GM23338 (cell line): ENCODE measurements at regions not wholly inside any gene's neighbourhood (a gene's known extent, or its start where the extent isn't known, plus 50 kb on each side); places are given as distances from the start of the nearest gene placed in this dataset.

Source experiments
- ATAC-seq: fragments of 200-7000 bp; cut with Tn5 transposase; 3 replicates; pipeline ENCODE4 v1.9.1; 2020
- DNase-seq: peaks from one replicate; pipeline ENCODE4 v3.0.0-alpha.2; 2015; ENCODE audit warnings: low spot score
- H2AFZ ChIP-seq: fragments of 200-600 bp; sonication (generic); 2 replicates; pipeline ENCODE4 v1.8.0; 2016; ENCODE audit warnings: antibody characterized with exemption, mild to moderate bottlenecking, moderate library complexity
- H3F3A ChIP-seq: fragments of 200-600 bp; sonication (generic); replicated peaks from 2 replicates; pipeline ENCODE4 v1.8.0; 2017; ENCODE audit warnings: antibody characterized with exemption, mixed run types, low read depth
- H3K27ac ChIP-seq: fragments of 200-600 bp; sonication (generic); 2 replicates; pipeline ENCODE4 v1.6.1; 2016; ENCODE audit warnings: low read depth
- H3K27me3 ChIP-seq: fragments of 200-600 bp; sonication (generic); 2 replicates; pipeline ENCODE4 v1.8.0; 2016; ENCODE audit warnings: mild to moderate bottlenecking, mixed run types, moderate library complexity; ENCODE audit not compliant: insufficient read depth
- H3K36me3 ChIP-seq: fragments of 200-600 bp; sonication (generic); 2 replicates; pipeline ENCODE4 v1.8.0; 2016; ENCODE audit warnings: mild to moderate bottlenecking; ENCODE audit not compliant: insufficient read depth
- H3K4me1 ChIP-seq: fragments of 200-600 bp; sonication (generic); 2 replicates; pipeline ENCODE4 v1.8.0; 2016; ENCODE audit warnings: mild to moderate bottlenecking, moderate library complexity; ENCODE audit not compliant: insufficient read depth
- H3K4me2 ChIP-seq: fragments of 200-600 bp; sonication (generic); 2 replicates; pipeline ENCODE4 v1.7.1; 2017; ENCODE audit warnings: mixed run types
- H3K4me3 ChIP-seq: fragments of 200-600 bp; sonication (generic); 2 replicates; pipeline ENCODE4 v1.6.1; 2016; ENCODE audit warnings: mixed run types
- H3K79me2 ChIP-seq: fragments of 200-600 bp; sonication (generic); replicated peaks from 2 replicates; pipeline ENCODE4 v1.8.0; 2017; ENCODE audit warnings: mild to moderate bottlenecking; ENCODE audit not compliant: insufficient read depth
- H3K9me2 ChIP-seq: fragments of 200-600 bp; sonication (generic); 2 replicates; pipeline ENCODE4 v1.8.0; 2017; ENCODE audit not compliant: insufficient read depth
- H4K20me1 ChIP-seq: fragments of 200-600 bp; sonication (generic); replicated peaks from 2 replicates; pipeline ENCODE4 v1.8.0; 2017; ENCODE audit warnings: mild to moderate bottlenecking; ENCODE audit not compliant: insufficient read depth
- H3K27ac Mint-ChIP-seq: 2 replicates; pipeline ENCODE4 v1.8.0; 2020; ENCODE audit warnings: inconsistent platforms, mild to moderate bottlenecking, moderate library complexity, mixed read lengths
- H3K27me3 Mint-ChIP-seq: 3 replicates; pipeline ENCODE4 v1.8.0; 2022; ENCODE audit warnings: low read depth, mild to moderate bottlenecking, moderate library complexity, mixed read lengths, inconsistent platforms; ENCODE audit not compliant: insufficient read depth, poor library complexity
- H3K36me3 Mint-ChIP-seq: 3 replicates; pipeline ENCODE4 v1.8.0; 2021; ENCODE audit warnings: low read depth, mild to moderate bottlenecking, inconsistent platforms, moderate library complexity, mixed read lengths
- H3K4me1 Mint-ChIP-seq: 3 replicates; pipeline ENCODE4 v1.8.0; 2020; ENCODE audit warnings: mild to moderate bottlenecking, inconsistent platforms, mixed read lengths
- H3K4me3 Mint-ChIP-seq: 3 replicates; pipeline ENCODE4 v1.8.0; 2021; ENCODE audit warnings: moderate library complexity, mild to moderate bottlenecking, inconsistent platforms, mixed read lengths
- H3K9me3 Mint-ChIP-seq: 3 replicates; pipeline ENCODE4 v1.8.0; 2020; ENCODE audit warnings: moderate library complexity, mild to moderate bottlenecking, inconsistent platforms, mixed read lengths
- CREB1 ChIP-seq: fragments of 250-450 bp; sonication (Bioruptor Pico); IDR thresholded peaks from 2 replicates; pipeline ENCODE4 v1.5.0; 2020; ENCODE audit warnings: low read depth, mild to moderate bottlenecking, moderate library complexity
- CTCF ChIP-seq, 2 experiments: fragments of 200-600 bp in 1 of 2; sonication (generic) in 1 of 2; conservative IDR thresholded peaks; 2 replicates each; pipeline versions ENCODE4 v1.5.1 to v1.6.1; 2016 to 2017; ENCODE audit warnings: antibody characterized with exemption in 2 of 2, low read depth in 2 of 2, mild to moderate bottlenecking in 2 of 2, moderate library complexity in 1 of 2
- ETS1 ChIP-seq: IDR thresholded peaks from 2 replicates; pipeline ENCODE4 v1.6.1; 2016; ENCODE audit warnings: antibody characterized with exemption
- EZH2 ChIP-seq: fragments of 200-600 bp; sonication (generic); IDR thresholded peaks from one replicate; pipeline ENCODE4 v1.8.0; 2017; ENCODE audit warnings: antibody characterized with exemption, mild to moderate bottlenecking, low read depth; ENCODE audit not compliant: unreplicated experiment
- EZH2phosphoT487 ChIP-seq: fragments of 200-600 bp; sonication (generic); IDR thresholded peaks from one replicate; pipeline ENCODE4 v1.8.1; 2018; ENCODE audit warnings: antibody characterized with exemption; ENCODE audit not compliant: unreplicated experiment
- JUNB ChIP-seq: IDR thresholded peaks from one replicate; pipeline ENCODE4 v1.6.1; 2016; ENCODE audit warnings: antibody characterized with exemption; ENCODE audit not compliant: unreplicated experiment
- NANOG ChIP-seq: IDR thresholded peaks from 2 replicates; pipeline ENCODE4 v1.6.1; 2016; ENCODE audit warnings: antibody characterized with exemption, borderline replicate concordance
- POLR2AphosphoS5 ChIP-seq: IDR thresholded peaks from 2 replicates; pipeline ENCODE4 v1.6.1; 2016; ENCODE audit warnings: antibody characterized with exemption, low read depth
- REST ChIP-seq: IDR thresholded peaks from one replicate; pipeline ENCODE4 v1.6.1; 2018; ENCODE audit warnings: antibody characterized with exemption; ENCODE audit not compliant: unreplicated experiment
- STAT1 ChIP-seq: IDR thresholded peaks from one replicate; pipeline ENCODE4 v1.6.1; 2016; ENCODE audit warnings: antibody characterized with exemption; ENCODE audit not compliant: unreplicated experiment
- ZNF114 ChIP-seq: fragments of 250-450 bp; sonication (Bioruptor Pico); IDR thresholded peaks from 2 replicates; pipeline ENCODE4 v1.5.0; 2020; ENCODE audit warnings: mild to moderate bottlenecking, moderate library complexity
- ZNF331 ChIP-seq: fragments of 250-450 bp; sonication (Bioruptor Pico); IDR thresholded peaks from 2 replicates; pipeline ENCODE4 v1.5.0; 2020; ENCODE audit warnings: low read depth, mild to moderate bottlenecking, moderate library complexity
- ZNF462 ChIP-seq: fragments of 250-450 bp; sonication (Bioruptor Pico); IDR thresholded peaks from 2 replicates; pipeline ENCODE4 v1.5.0; 2020; ENCODE audit warnings: mild to moderate bottlenecking, moderate library complexity

GRCh38 chr13:109655611-109656010 is 130.8 kb downstream of the IRS2 start:
- H3K79me2 ChIP-seq: no peaks in the 10 kb centered on the region
- Mint-ChIP-seq H3K4me1 (no peaks in the 10 kb centered on the region), H3K27ac (no peak overlapping the region), H3K27me3 (peaks cover 1% of the 10 kb centered on the region), H3K4me3 (no peak overlapping the region), H3K9me3 (no peaks in the 10 kb centered on the region; the same call in 2 of the 3 replicates), H3K36me3 (no peaks in the 10 kb centered on the region)
- no peak overlapping the region for H3K4me3 ChIP-seq
- H3K9me2 ChIP-seq: no peaks in the 10 kb centered on the region
- no peak for DNase-seq
- no peaks in the 10 kb centered on the region for H4K20me1 ChIP-seq
- no peaks in the 10 kb centered on the region for H3K36me3 ChIP-seq
- no peaks in the 10 kb centered on the region for H3K27me3 ChIP-seq
- H3F3A ChIP-seq: no peaks in the 10 kb centered on the region
- H2AFZ ChIP-seq: no peak overlapping the region
- no peaks in the 10 kb centered on the region for H3K4me1 ChIP-seq
- H3K27ac ChIP-seq: no peak overlapping the region
- no peak for ATAC-seq
- TF ChIP-seq ETS1 (no peak), STAT1 (no peak), CREB1 (CRISPR knock-in tag) (no peak), ZNF331 (no peak), EZH2 (no peak), REST (no peak), NANOG (no peak), POLR2AphosphoS5 (no peak), EZH2phosphoT487 (no peak), ZNF462 (CRISPR knock-in tag) (no peak), CTCF (conservative IDR thresholded peaks at IDR 0.05; ENCODE audit: low read depth in 2 of 2) (no peak), ZNF114 (no peak), JUNB (no peak)
- no peak overlapping the region for H3K4me2 ChIP-seq
